GM06990 (cell line): ENCODE measurements at regions not wholly inside any gene's neighbourhood (a gene's known extent, or its start where the extent isn't known, plus 50 kb on each side); places are given as distances from the start of the nearest gene placed in this dataset.
A peak's percentile ranks its signal among the peaks of the same experiment; 100 is the strongest.

Experiments
- DNase-seq: peaks from one replicate; pipeline ENCODE4 v3.0.0-alpha.2; 2011; ENCODE audit not compliant: insufficient read length; ENCODE audit errors: extremely low read depth
- H3K27me3 ChIP-seq: replicated peaks from 2 replicates; pipeline ENCODE4 v1.6.0; 2011; ENCODE audit warnings: low read length; ENCODE audit not compliant: control insufficient read depth, insufficient read depth
- H3K36me3 ChIP-seq: 2 replicates; pipeline ENCODE4 v1.5.1; 2011; ENCODE audit warnings: low read length; ENCODE audit not compliant: control insufficient read depth, insufficient read depth
- H3K4me3 ChIP-seq: replicated peaks from 2 replicates; pipeline ENCODE4 v1.5.1; 2011; ENCODE audit warnings: low read depth, mild to moderate bottlenecking, control low read depth, low read length
- TF ChIP-seq, protein P1 (sequence below): IDR thresholded peaks from 2 replicates; pipeline ENCODE4 v1.5.1; 2011; ENCODE audit warnings: low read length, control low read depth, mild to moderate bottlenecking, inconsistent platforms; ENCODE audit not compliant: insufficient read depth, poor library complexity, severe bottlenecking

- Histone ChIP-seq H3K27me3 (peaks cover 4% of the 10 kb centered on the region), H3K4me3 (no peak overlapping the region), H3K36me3 (no peaks in the 10 kb centered on the region)
- TF ChIP-seq, protein P1, sequence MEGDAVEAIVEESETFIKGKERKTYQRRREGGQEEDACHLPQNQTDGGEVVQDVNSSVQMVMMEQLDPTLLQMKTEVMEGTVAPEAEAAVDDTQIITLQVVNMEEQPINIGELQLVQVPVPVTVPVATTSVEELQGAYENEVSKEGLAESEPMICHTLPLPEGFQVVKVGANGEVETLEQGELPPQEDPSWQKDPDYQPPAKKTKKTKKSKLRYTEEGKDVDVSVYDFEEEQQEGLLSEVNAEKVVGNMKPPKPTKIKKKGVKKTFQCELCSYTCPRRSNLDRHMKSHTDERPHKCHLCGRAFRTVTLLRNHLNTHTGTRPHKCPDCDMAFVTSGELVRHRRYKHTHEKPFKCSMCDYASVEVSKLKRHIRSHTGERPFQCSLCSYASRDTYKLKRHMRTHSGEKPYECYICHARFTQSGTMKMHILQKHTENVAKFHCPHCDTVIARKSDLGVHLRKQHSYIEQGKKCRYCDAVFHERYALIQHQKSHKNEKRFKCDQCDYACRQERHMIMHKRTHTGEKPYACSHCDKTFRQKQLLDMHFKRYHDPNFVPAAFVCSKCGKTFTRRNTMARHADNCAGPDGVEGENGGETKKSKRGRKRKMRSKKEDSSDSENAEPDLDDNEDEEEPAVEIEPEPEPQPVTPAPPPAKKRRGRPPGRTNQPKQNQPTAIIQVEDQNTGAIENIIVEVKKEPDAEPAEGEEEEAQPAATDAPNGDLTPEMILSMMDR, result no peak
- no peak for DNase-seq
These were observed 137.8 kb upstream of the TNS3 start for GRCh38 chr7:47719675-47720074.

DNA sequence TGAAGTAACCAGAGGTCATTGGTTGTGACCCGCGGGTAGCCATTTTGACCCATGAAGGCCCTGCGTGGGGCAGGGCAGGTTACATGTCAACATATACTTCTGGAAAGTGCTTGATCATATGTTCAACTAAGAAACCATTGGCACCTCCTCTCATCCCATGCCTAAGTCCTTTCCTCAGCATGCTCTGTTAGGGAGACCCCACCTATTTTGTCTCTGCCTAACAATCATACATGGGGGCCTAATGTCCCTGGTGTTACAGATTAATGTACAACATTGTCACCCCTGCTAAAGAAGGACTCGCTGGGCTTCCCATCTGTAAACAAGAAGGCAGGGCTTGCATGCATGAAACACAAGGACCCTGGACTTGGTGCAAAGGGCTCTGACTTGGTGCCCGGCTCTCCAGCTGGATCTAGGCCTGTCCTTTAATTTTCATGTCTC, 133.7 kb upstream of the TNS3 start:
- no peak for DNase-seq
- H3K4me3 ChIP-seq, result no peak overlapping the region
- TF ChIP-seq, protein P1, result no peak
- H3K27me3 ChIP-seq, result no peaks in the 10 kb centered on the region
- H3K36me3 ChIP-seq, result no peaks in the 10 kb centered on the region

- TF ChIP-seq, protein P1, result no peak
- DNase-seq, result peak; percentile 59
- Histone ChIP-seq H3K27me3 (no peaks in the 10 kb centered on the region), H3K4me3 (no peak overlapping the region), H3K36me3 (no peaks in the 10 kb centered on the region)
These were observed 133.0 kb upstream of the TNS3 start for GRCh38 chr7:47714669-47715607.

DNA sequence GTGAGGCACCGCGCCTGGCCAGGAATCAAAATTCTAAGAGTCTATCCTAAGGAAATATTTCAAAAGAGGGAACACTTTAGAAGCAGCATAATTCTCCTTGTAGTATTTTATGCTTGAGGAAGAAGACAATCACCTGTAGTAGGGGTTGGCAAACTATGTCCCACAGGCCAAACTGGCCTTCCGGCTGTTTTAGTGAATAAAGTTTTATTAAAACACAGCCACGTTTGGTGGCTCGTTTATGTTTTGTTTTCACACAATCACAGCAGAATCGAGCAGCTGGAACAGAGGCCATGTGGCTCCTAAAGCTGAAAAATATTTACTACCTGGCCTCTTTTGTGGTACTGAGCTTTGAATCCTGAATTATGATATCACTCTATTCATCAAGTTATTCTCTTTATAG, 131.7 kb upstream of the TNS3 start:
- DNase-seq, result no peak
- Histone ChIP-seq H3K36me3 (no peaks in the 10 kb centered on the region), H3K27me3 (no peaks in the 10 kb centered on the region; the same call in 1 of the 2 replicates), H3K4me3 (no peak overlapping the region)
- TF ChIP-seq, protein P1, result no peak

GRCh38 chr7:47712416-47712815, 130.5 kb upstream of the TNS3 start:
- H3K4me3 ChIP-seq, result no peak overlapping the region
- H3K27me3 ChIP-seq, result no peaks in the 10 kb centered on the region; the same call in 1 of the 2 replicates
- DNase-seq, result no peak
- H3K36me3 ChIP-seq, result no peaks in the 10 kb centered on the region
- TF ChIP-seq, protein P1, result no peak
